ENCODE measurements at regions not wholly inside any gene's neighbourhood (a gene's known extent, or its start where the extent isn't known, plus 50 kb on each side); places are given as distances from the start of the nearest gene placed in this dataset.

GRCh38 chr9:1581926-1582325 is 433.2 kb upstream of the SMARCA2 start:
- TF ChIP-seq, protein P1, sequence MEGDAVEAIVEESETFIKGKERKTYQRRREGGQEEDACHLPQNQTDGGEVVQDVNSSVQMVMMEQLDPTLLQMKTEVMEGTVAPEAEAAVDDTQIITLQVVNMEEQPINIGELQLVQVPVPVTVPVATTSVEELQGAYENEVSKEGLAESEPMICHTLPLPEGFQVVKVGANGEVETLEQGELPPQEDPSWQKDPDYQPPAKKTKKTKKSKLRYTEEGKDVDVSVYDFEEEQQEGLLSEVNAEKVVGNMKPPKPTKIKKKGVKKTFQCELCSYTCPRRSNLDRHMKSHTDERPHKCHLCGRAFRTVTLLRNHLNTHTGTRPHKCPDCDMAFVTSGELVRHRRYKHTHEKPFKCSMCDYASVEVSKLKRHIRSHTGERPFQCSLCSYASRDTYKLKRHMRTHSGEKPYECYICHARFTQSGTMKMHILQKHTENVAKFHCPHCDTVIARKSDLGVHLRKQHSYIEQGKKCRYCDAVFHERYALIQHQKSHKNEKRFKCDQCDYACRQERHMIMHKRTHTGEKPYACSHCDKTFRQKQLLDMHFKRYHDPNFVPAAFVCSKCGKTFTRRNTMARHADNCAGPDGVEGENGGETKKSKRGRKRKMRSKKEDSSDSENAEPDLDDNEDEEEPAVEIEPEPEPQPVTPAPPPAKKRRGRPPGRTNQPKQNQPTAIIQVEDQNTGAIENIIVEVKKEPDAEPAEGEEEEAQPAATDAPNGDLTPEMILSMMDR (IDR thresholded peaks at IDR 0.05; ENCODE audit: borderline replicate concordance, extremely low read depth, low read length, poor library complexity, severe bottlenecking), result no peak
- no peak for TF ChIP-seq EZH2 (IDR thresholded peaks at IDR 0.05; ENCODE audit: borderline replicate concordance, low read depth, low read length, severe bottlenecking)

Measured in DND-41 (cell line).